ENCODE measurements at regions not wholly inside any gene's neighbourhood (a gene's known extent, or its start where the extent isn't known, plus 50 kb on each side); places are given as distances from the start of the nearest gene placed in this dataset.
A peak's percentile ranks its signal among the peaks of the same experiment; 100 is the strongest.

DNA sequence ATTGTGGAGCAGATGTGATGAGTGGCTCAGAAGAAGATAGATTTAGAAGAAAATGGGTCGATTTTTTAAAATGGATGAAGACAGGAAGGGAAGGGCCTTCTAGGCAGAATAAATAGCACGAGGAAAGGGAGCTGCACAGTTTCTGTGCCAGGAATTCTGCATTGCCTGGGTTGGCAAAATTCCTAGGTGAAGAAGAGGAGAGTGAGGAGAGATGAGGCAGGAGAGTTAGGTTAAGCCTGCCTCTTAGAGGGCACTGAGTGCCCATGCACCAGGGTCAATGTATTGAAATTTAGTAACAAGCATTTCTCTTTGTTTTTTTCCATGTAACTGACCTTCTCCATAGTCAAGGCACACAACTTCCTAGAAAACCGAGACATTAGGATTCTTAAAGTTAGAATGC, 159.5 kb downstream of the YTHDC2 start:
- TF ChIP-seq EP300 (IDR thresholded peaks at IDR 0.05), result no peak
- TF ChIP-seq, protein P1, sequence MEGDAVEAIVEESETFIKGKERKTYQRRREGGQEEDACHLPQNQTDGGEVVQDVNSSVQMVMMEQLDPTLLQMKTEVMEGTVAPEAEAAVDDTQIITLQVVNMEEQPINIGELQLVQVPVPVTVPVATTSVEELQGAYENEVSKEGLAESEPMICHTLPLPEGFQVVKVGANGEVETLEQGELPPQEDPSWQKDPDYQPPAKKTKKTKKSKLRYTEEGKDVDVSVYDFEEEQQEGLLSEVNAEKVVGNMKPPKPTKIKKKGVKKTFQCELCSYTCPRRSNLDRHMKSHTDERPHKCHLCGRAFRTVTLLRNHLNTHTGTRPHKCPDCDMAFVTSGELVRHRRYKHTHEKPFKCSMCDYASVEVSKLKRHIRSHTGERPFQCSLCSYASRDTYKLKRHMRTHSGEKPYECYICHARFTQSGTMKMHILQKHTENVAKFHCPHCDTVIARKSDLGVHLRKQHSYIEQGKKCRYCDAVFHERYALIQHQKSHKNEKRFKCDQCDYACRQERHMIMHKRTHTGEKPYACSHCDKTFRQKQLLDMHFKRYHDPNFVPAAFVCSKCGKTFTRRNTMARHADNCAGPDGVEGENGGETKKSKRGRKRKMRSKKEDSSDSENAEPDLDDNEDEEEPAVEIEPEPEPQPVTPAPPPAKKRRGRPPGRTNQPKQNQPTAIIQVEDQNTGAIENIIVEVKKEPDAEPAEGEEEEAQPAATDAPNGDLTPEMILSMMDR (IDR thresholded peaks at IDR 0.05), result no peak
- no peak for TF ChIP-seq POLR2A (IDR thresholded peaks at IDR 0.05)
- 46 to 59% methylated on average over 3 of the region's 3 CpGs for WGBS, 2 donors
- H3K27me3 ChIP-seq, result no peaks in the 10 kb centered on the region
- peaks cover 0 to 5% (median 0%) of the 10 kb centered on the region in 4 donors for H3K9me3 ChIP-seq
- no peak overlapping the region for H3K4me3 ChIP-seq
- H3K27ac ChIP-seq, result no peak overlapping the region
- H3K4me1 ChIP-seq, result no peaks in the 10 kb centered on the region
- no peaks in the 10 kb centered on the region for H3K36me3 ChIP-seq
- DNase-seq (ENCODE audit: low spot score in 2 of 2), result no peak

DNA sequence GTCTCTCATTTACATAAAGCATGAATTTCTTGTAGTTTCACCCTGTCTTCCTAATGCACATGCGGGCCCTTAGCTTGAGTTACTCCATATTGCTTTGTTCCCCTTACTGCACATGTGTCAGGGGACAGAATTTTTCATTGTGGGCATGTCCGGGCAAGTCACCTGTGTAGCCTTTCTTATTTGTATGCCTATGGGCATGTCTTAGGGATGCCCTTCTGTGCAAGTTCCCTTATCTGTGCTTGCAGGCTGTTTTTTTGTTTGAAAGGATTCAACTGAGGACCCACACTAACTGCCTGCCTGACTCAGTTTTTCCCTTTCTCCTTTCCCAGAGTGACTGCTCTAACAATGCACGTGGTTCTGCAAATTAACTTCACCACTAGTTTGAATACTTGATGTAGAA, 161.7 kb downstream of the YTHDC2 start:
- 86 to 91% methylated on average over 3 of the region's 3 CpGs for WGBS, 2 donors
- TF ChIP-seq, protein P1 (IDR thresholded peaks at IDR 0.05), result no peak
- TF ChIP-seq EP300 (IDR thresholded peaks at IDR 0.05), result no peak
- TF ChIP-seq POLR2A (IDR thresholded peaks at IDR 0.05), result no peak
- H3K27me3 ChIP-seq, result no peaks in the 10 kb centered on the region

DNA sequence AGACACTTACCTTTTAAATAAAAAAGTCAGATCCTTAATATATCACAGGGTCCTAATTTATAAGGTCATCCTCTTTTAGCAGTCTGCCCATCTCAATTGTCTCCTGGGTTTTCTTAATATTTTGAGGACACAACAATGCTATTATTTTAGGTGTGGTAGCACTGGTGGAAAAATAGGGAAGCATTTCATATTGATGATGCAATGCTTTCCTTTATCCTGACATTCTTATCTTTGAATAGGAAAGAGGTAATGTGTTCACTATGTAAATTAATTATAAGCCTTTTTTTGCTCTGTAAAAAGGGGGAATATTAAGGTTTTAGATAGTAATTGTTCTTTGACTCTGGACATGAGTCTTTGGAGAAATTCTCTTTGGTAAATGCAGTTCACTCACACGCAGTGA, 164.7 kb downstream of the YTHDC2 start:
- TF ChIP-seq EP300 (IDR thresholded peaks at IDR 0.05), result no peak
- TF ChIP-seq, protein P1 (IDR thresholded peaks at IDR 0.05), result no peak
- no peak for TF ChIP-seq POLR2A (IDR thresholded peaks at IDR 0.05)
- no peak overlapping the region for H3K27ac ChIP-seq
- WGBS, 2 donors, result 16 to 21% methylated on average over 1 of the region's 1 CpG

More for the DNA sequence above, 161.7 kb downstream of the YTHDC2 start:
- no peaks in the 10 kb centered on the region for H3K9me3 ChIP-seq
- H3K36me3 ChIP-seq, result no peaks in the 10 kb centered on the region
- no peak overlapping the region for H3K27ac ChIP-seq
- no peak overlapping the region for H3K4me3 ChIP-seq
- DNase-seq (ENCODE audit: low spot score in 2 of 2), result no peak
- H3K4me1 ChIP-seq, result no peaks in the 10 kb centered on the region

DNA sequence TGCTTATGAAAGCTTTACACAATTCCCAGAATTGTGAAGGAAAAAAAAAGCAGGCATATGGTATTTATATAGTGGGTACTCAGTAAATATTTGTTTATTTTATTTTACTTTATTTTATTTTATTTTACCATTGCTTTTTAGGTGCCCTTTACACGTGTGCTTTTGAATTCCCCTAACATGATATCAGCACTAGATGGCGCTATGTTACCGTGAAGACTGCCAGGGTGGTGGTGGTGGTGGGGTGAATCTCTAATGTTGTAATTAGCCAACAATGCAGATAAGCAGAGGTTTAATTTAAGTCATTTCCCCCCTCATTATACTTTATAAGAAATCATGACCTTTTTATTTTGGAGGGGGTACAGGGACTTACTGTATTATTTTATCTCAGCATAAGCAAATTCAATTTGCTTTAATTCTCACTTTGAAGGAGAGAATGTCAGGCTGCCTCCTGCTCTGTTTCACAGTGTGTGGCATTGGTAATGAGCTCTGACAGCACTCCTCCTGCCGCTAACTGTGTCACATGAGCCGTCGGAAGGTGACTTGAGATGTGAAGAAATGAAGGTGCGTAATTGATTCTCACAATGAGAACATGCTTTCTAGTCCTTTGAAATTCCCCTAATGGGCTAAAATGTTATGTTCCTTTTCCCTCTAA, 165.6 kb downstream of the YTHDC2 start:
- no peaks in the 10 kb centered on the region for H3K9me3 ChIP-seq
- TF ChIP-seq POLR2A (IDR thresholded peaks at IDR 0.05), result no peak
- TF ChIP-seq, protein P1 (IDR thresholded peaks at IDR 0.05), result peak; percentile 33 to 59 (median 51)
- no peak for TF ChIP-seq EP300 (IDR thresholded peaks at IDR 0.05)
- H3K27ac ChIP-seq, result no peak overlapping the region
- peak in 1 of 2 donors; percentile 55 for DNase-seq (ENCODE audit: low spot score in 2 of 2)
- no peaks in the 10 kb centered on the region for H3K4me1 ChIP-seq
- WGBS, 2 donors, result 30 to 31% methylated on average over 7 of the region's 7 CpGs
- H3K36me3 ChIP-seq, result no peaks in the 10 kb centered on the region
- H3K27me3 ChIP-seq, result no peaks in the 10 kb centered on the region
- H3K4me3 ChIP-seq, result no peak overlapping the region

More for the DNA sequence above, 164.7 kb downstream of the YTHDC2 start:
- Histone ChIP-seq H3K36me3 (no peaks in the 10 kb centered on the region), H3K9me3 (no peaks in the 10 kb centered on the region), H3K4me1 (no peaks in the 10 kb centered on the region), H3K27me3 (no peaks in the 10 kb centered on the region), H3K4me3 (no peak overlapping the region)
- DNase-seq (ENCODE audit: low spot score in 2 of 2), result no peak

DNA sequence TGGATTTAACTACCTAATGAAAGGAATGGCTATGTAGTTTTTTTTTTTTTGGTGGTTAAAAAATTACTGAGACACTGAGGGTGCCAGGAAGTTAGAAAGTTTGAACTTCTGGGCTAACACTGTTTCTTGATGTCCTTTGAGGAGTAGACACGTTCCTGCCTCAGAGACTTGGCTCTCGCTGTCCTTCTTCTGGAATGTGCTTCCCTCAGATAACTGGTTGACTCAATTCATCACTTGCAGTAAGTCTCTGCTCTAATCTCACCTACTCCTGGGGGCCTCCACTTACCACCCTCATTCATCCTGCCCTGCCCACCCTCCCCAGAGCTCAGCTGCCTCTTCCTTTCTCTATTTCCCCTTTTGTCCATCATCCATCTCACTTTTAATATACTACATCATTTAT, 167.0 kb downstream of the YTHDC2 start:
- Histone ChIP-seq H3K9me3 (no peaks in the 10 kb centered on the region), H3K27ac (no peak overlapping the region), H3K4me3 (no peak overlapping the region), H3K27me3 (no peaks in the 10 kb centered on the region), H3K36me3 (no peaks in the 10 kb centered on the region), H3K4me1 (no peaks in the 10 kb centered on the region)
- TF ChIP-seq POLR2A (IDR thresholded peaks at IDR 0.05) (no peak), EP300 (IDR thresholded peaks at IDR 0.05) (no peak)
- TF ChIP-seq, protein P1 (IDR thresholded peaks at IDR 0.05), result no peak
- 58 to 63% methylated on average over 2 of the region's 2 CpGs for WGBS, 2 donors
- no peak for DNase-seq (ENCODE audit: low spot score in 2 of 2)

Data from tibial nerve (tissue), 4 donors.